SK-N-MC (cell line): ENCODE measurements at regions not wholly inside any gene's neighbourhood (a gene's known extent, or its start where the extent isn't known, plus 50 kb on each side); places are given as distances from the start of the nearest gene placed in this dataset.

Experiments
- EZH2 ChIP-seq: fragments of 200-600 bp; sonication (generic); IDR thresholded peaks from one replicate; pipeline ENCODE4 v1.6.1; 2017; ENCODE audit warnings: antibody characterized with exemption
- FOXP2 ChIP-seq: optimal IDR thresholded peaks from 2 replicates; pipeline ENCODE3; 2011; ENCODE audit warnings: mild to moderate bottlenecking, moderate library complexity; ENCODE audit not compliant: insufficient read depth; ENCODE audit errors: extremely low read length, control extremely low read depth
- POLR2AphosphoS5 ChIP-seq: IDR thresholded peaks from 2 replicates; pipeline ENCODE4 v1.6.1; 2012; ENCODE audit warnings: mild to moderate bottlenecking, low read depth, low read length, borderline replicate concordance

DNA sequence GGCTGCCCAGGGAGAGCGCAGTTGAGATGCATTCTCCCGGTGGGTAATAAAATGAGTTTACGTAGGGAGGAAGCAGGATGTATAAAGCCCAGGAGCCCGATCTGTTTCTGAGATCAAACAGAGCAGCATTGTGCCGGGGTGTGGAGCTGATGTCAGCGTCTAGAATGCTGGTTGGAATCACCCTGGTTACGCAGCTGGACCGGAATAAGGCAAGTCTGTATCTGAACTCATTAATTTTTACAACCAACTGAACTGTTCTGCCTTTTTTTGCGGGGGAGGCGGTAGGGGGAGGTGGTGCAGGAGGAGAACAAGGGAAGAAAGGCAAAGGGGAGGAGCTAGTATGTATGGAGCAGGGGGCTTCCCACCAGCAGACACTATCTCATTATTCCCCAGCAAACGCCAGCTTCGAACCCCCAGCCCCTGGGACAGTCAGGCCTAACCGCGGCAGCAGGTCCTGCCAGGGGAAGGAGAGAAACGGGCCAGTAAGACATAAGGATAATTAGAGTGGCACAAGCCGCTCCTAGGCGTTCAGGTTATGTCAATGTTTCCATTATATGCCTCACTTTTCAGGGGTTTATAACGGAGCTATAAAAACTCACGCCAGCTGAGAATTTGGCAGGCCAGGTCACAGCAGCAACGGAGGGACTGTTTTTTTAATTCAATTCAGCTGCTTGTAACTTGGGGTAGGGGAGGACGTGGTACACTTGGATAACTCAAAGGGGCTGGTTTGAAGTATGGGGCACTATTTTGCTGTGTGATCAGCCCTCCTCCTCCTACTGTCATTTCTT, 175.3 kb upstream of the HES1 start:
- TF ChIP-seq POLR2AphosphoS5, result no peak
- TF ChIP-seq EZH2, result no peak
- TF ChIP-seq FOXP2, result no peak
